ENCODE measurements at regions not wholly inside any gene's neighbourhood (a gene's known extent, or its start where the extent isn't known, plus 50 kb on each side); places are given as distances from the start of the nearest gene placed in this dataset.
A peak's percentile ranks its signal among the peaks of the same experiment; 100 is the strongest.
"Not testable (repeated sequence)": the region's sequence is repeated elsewhere in the genome, so short reads cannot be mapped to it uniquely, and the experiment has no call there.

DNA sequence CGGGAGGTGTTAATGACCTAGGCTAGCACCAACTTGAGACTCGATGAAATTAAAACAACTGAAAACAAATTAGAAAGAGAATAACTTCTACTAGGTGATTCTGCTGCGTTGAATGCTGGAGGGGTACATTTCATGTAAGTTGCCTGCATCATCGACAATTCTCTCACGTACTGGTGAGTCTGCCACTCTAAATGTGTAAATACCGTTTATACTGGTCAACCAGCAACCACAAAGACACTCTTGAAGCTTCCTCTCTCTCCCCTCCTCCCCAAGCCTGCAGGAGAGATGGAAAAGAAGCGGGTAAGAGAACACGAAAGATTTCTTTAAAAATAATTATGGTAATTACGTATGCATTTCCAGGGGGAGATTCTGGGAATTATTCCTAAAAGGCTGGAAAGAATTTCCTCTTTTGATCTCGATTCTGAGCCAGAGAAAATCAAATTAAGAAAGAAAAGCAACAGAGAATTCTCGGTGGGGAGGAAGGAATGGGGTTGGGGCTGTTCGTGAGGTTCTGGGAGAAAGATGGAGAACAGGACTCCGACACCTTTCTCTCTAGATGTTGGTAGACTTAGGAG lies 68.6 kb upstream of the MRTFB start:
- no peak for DNase-seq

DNA sequence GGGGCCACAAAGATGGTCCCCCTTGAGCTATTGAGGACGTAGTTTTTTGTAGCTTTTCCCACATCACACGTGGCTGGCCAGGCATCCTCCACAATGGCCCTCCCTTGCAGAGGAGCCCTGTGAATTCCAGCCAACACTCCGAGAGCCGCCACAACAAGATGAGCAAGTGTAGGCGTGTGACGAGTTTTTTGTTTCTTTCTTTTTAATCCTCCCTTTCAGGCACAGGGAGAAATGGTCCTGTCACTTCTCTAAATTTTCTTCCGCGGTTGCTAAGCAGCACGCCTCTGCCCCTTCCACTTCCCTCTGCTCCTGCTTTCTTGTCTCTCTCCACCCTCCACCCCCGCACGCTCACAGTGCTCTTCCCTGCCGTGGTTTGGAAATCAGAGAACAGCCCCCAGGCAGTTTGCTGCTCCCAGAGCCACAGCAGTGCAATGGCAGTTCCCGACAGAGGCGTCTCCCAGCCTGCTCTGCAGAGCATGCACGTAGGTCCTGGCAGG lies 68.0 kb upstream of the MRTFB start:
- DNase-seq: peak; percentile 95

DNA sequence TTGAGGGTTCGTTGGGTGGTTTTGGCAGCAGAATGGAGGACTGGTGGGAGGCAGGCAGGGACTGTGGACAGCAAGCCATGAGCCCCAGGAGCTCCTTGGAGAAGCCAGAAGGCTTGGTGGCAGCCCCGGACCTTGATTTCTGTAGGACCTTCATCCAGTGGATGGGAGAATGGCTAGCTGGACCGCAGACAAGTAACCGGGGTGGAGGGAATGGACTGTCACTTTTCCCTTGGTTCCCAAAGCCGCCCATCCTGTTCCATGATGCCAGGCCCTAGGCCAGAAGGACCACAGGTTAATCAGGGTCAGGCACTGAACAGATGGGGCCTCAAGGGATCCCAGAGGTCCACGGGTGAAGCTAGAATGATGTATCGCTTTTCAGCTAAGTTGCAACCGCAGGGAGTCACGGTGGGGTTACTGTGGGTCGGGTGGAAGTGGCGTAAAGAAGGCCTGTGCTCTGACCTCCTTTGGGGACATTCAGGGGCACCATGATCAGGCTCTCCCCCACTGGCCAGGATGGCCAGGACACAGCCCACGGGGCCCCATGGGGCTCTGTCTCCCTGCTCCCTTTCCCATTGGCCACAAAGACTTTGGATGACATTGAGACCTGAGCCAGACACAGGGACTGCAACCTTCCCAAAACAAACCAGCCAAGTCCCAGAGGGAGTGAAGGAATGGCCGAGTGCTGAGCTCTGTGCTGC lies 66.9 kb upstream of the MRTFB start:
- no peak for DNase-seq

DNA sequence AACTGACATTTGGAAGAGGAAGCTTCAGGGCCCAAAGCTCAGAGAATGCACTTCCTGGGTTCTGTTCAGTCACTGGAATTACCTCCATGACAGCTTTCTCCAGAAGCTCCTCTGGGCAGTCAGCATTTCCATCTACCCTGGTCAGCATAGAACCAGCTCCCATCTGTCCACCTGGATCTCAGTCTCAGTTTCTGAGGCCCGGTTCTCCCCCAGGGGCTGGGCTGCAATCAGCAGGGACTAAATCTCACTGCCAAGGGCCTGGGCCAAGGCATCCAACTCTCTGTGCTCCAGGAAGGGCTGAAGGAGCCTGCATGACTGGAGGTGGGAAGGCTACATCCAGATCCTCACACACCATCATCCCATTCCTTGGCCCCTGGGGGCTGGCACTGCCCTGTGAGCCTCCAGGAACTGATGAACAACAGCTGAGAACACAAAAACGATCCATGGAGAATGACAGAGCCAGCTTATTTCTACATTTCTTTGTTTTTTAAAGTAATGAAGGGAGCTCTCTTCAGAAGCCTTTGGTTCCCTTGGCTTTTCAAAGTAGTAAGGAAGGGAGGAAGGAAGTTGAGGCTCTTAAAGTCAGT lies 66.3 kb upstream of the MRTFB start:
- DNase-seq: peak; percentile 27

DNA sequence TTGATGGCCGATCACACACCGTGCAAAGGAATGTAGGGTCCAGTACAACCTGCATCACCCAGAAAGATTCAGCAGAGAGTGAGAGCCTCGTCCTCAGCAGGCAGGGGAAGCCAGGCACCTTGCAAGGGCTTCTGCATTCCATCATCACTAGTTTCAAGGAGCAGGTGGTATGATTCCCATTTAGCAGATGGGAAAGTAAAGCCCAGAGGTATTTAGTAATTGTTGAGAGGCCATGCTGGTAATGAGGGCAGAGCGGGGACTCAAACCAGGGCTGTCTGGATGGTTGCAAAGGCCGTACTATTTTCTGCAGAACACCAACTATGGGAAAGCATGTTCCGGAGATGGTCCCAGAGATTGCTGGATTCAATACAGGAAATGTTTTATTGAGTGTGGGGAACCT lies 65.8 kb upstream of the MRTFB start:
- no peak for DNase-seq

DNA sequence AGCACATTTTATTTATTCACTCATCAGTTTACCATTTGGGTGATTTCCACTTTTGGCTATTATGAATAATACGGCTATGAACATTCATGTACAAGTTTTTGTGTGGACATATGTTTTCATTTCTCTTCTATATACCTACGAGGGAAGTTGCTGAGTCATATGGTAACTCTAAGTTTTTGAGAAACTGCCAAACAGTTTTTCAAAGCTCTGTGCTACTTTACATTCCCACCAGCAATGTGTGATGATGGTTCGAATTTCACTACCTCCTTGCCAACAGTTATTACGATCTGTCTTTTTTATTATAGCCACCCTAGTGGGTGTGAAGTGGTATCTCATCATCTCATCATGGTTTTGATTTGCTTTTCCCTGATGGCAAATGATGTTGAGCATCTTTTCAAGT lies 63.7 kb upstream of the MRTFB start:
- peak; percentile 59 for DNase-seq

DNA sequence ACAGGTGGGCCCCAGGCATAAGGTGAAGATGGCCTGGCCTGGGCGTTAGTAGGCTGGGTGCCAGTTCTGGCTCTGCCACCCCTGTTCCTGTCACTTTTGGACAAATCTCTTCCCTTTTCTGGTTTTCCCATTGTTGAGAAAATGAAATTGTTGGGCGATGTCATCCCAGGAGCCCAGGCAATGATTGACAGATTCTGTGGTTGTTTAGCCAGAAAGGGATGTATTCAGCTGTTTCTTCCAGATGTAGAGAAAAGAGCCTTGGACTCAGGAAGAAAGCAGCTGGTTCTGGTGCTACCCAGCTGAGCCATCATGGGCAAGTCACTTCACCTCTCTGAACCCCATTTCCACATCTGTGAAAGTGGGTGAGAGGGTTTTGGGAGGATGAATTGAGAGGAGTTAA lies 60.1 kb upstream of the MRTFB start:
- peak; percentile 19 for DNase-seq

DNA sequence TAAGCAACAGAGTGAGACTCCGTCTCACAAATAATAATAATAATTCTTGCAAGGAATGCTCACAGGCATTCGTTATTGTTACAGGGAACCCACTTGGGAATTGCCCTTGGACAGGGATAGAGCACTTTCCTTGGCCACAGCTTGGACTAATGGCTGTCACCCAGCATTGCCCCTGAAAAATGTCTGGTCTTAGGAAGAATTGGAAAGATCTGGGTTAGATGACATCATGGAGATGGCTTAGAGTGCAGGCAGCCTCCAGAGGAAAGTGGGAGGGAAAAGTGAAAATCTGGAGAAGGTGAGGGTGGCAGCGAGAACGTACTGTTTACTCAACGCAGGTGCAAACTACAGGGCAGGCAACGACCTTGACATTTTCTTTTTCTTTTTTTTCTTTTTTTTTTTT lies 59.3 kb upstream of the MRTFB start:
- DNase-seq: no peak

DNA sequence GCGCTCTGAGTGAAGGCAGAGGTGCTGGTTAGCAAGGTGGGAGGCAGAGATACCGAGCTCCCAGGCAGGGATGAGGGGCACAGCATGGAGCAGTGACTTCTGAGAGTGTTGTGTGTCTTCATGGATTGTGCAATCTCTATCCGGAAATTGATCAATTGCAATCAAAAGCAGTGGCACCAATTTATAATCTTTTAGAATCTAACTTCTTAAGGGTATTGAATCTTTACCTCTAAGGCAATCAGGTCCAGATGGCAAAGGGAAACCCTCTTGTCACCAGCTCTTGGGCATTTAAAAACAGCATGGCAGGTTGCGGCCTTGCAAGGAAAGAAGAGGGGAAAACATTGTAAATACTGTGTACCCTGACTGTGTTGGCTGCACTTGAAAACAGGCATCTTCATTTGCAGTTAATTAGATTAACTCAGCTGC lies 58.0 kb upstream of the MRTFB start:
- DNase-seq: no peak

DNA sequence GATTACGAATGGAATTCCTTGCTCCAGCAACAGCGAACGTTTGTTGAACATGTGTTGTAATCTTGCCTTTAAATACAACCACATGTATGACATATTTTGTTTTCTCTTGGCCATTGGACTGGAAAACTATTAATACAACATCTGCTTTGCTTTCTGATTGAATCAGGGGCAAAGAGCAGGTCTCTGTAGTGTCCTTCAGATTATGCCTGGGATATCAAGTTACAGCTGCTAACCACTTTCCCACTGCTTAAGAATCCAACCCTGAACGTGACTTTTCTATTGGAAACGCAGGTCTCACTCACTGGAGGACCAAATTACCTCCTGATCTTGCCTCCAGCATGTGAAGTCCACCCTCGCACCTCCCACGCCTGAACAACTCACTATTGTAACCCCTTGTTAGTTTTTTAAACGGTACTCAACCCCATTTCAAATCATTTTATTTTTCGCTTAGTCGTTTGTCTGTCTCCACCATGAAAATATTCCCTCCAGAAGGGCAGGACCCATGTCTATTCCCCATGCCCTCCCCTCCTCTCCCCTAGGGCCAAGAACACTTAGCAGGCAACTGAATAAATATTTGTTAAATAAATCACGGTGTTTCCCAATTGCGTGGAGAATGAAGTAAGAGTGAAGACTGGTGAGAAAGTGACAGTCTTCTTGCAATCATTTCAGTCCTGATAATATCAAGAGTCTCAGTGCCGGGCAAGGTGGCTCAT lies 57.4 kb upstream of the MRTFB start:
- DNase-seq: peak; percentile 49

DNA sequence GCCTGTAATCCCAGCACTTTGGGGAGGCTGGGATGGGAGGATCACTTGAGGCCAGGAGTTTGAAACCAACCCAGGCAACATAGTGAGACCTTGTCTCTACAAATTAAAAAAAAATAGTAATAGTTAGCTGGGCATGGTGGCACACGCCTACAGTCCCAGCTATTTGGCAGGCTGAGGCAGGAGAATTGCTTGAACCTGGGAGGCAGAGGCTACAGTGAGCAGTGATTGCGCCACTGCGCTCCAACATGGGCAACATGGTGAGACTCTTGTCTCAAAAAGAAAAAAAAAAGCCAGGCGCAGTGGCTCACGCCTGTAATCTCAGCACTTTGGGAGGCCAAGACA lies 56.9 kb upstream of the MRTFB start:
- DNase-seq: no peak

DNA sequence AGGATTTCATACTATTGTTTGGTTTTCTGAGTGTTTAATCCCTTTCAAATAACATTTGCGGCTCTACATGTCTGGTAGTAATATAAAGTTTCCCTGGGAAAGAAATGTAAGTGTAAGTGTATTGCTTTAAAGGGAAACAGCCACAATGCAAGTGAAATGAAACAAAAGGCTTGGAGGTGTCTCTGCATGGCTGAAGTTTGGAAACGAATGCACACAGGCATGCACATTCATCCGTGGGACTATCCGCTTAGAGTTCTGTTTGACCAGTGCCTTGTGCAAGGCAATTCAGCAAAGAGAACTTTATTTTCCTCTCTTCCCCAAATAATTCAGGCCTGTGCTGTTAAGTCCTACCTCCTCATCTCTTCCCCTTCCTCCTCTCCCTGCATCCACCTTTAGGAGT lies 56.1 kb upstream of the MRTFB start:
- peak; percentile 37 for DNase-seq

DNA sequence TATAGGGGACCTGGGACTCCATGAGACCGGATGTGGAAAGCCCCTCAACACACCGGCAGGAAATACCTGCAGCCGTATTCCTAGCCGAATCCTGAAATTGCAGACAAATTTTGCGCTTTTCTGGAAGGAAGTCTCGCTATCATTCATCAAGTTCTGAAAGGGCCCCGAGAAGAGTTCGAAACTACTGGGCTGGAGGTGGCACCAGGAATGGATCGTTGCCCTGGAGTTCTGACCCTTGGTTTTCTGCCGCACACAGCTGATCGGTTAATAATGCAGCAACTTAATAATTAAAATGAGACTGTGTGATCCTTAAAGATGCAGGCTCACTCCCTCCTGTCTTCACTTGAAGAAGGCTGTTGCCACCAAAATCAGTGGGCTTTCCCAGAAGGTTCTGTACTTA lies 55.7 kb upstream of the MRTFB start:
- no peak for DNase-seq

DNA sequence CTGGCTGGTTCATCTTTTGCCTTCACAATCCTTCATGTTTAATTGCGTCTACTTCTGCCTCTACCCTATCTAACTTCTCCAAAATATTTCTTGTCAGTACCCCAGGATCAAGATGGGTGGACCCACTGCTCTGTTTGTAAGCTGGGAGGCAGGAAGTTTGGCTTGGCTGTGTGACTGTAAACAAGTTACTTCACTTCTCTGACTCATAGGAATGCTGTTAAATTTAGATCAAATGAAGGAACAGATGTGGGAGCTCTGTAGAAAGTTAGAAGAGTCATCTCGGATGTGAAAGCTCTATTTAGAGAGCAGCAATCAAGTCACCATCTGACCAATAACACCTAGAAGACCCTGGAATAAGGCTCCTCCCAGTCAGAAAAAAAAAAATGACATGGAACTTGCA lies 55.2 kb upstream of the MRTFB start:
- peak; percentile 95 for DNase-seq

DNA sequence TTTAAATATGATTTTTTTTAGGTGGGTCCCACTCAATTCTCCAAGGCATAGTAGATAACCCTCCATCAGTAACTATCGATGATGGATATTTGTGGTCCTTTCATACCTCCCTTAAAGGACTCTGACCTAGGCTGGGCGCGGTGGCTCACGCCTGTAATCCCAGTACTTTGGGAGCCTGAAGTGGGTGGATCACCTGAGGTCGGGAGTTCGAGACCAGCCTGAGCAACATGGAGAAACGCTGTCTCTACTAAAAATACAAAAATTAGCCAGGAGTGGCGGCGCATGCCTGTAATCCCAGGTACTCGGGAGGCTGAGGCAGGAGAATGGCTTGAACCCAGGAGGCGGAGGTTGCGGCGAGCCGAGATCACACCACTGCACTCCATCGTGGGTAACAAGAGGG lies 54.8 kb upstream of the MRTFB start:
- not testable (repeated sequence) for DNase-seq

DNA sequence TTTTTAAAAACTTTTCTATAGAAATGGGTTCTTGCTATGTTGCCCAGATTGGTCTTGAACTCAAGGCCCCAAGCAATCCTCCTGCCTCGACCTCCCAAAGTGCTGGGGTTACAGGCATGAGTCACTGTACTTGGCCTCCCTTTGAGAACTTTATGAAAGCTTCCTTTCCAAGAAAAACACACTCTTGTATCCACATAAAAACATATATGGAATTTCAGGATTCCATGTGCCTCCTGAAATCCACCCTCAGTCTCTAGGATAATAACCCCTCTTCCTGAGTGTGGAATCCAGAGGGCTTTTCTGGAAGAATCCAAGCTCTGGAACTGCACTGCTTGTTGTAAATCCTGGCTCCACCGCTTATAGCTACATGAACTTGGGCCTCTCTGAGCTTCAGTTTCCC lies 53.2 kb upstream of the MRTFB start:
- DNase-seq: no peak

DNA sequence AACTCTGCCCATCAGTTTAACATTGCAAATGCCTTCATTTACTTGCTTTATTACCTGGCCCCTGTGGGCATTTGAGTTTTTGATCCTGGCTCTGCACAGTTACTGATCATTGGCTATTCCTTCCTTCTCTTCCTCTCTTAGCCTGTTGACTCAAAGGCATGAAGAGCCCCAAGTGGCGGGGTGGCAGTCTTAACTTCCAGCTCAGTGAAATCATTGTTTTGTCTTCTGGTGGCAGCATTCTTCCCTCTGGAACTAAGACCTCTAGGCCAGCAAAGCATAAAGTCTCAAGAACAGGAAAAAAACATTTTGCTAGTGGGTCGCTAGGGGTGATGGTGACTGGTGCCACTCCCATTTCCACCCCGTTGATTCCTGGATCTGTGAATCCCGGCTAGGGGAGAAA lies 52.3 kb upstream of the MRTFB start:
- no peak for DNase-seq

DNA sequence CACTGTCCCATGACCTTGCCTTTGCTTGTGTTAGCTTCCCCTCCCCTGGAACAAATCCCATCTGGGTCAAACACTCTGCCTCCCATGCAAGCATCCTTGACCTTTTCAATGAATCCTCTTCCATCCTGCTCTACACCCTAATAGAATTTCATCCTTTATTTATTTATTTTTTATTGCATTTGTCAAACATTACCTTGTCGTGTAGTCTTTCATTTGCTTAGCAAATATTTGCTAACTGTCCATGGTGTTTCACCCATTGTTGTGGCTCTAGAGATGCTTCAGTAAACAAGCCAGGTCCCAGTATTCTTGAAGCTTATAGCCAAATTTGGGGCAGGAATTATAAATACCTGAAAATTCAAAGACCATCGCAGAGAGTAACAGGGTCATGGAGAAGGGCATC lies 51.0 kb upstream of the MRTFB start:
- no peak for DNase-seq
